ENCODE measurements at regions not wholly inside any gene's neighbourhood (a gene's known extent, or its start where the extent isn't known, plus 50 kb on each side); places are given as distances from the start of the nearest gene placed in this dataset.

- no peak for TF ChIP-seq CTCF (conservative IDR thresholded peaks at IDR 0.05; ENCODE audit: low read length)
- TF ChIP-seq EZH2phosphoT487 (IDR thresholded peaks at IDR 0.05; ENCODE audit: borderline replicate concordance, low read depth, low read length), result no peak
- H3K79me2 ChIP-seq (ENCODE audit: insufficient read depth, low read depth, low read length), result no peaks in the 10 kb centered on the region
- no peak overlapping the region for H3K4me3 ChIP-seq (ENCODE audit: low read depth, low read length, poor library complexity, severe bottlenecking)
- H3K9me3 ChIP-seq (ENCODE audit: low read length), result no peaks in the 10 kb centered on the region
- ChIA-PET POLR2A (no interaction called here), CTCF (ENCODE audit: unreplicated experiment) (no interaction called here)
- no peaks in the 10 kb centered on the region for H3K4me1 ChIP-seq (ENCODE audit: insufficient read depth, low read length, poor library complexity, severe bottlenecking)
- DNase-seq (ENCODE audit: low spot score), result no peak
- H3K9me2 ChIP-seq (ENCODE audit: insufficient read depth, low read length), result no peaks in the 10 kb centered on the region
- H2AFZ ChIP-seq (ENCODE audit: low read length), result no peak overlapping the region
- H3K36me3 ChIP-seq (ENCODE audit: insufficient read depth, low read length), result no peaks in the 10 kb centered on the region
- BruUV-seq (replicated peaks), result no TSS peak
- H3K4me2 ChIP-seq (ENCODE audit: low read length), result no peak overlapping the region
- H3K27ac ChIP-seq (ENCODE audit: low read depth, low read length, poor library complexity, severe bottlenecking), result no peak overlapping the region
- intact Hi-C loops (cut with micrococcal nuclease; ENCODE audit: unreplicated experiment), result no loop called here
- H4K20me1 ChIP-seq (ENCODE audit: insufficient read depth, low read length), result no peaks in the 10 kb centered on the region
Measured at GRCh38 chrX:11949291-11949690, 189.0 kb upstream of the FRMPD4 start.

GRCh38 chrX:11952176-11952720, 186.0 kb upstream of the FRMPD4 start:
- POLR2A ChIA-PET, result no interaction called here
- Histone ChIP-seq H3K27ac (ENCODE audit: low read depth, low read length, poor library complexity, severe bottlenecking) (no peak overlapping the region), H3K4me2 (ENCODE audit: low read length) (no peak overlapping the region), H3K36me3 (ENCODE audit: insufficient read depth, low read length) (no peaks in the 10 kb centered on the region), H3K4me3 (ENCODE audit: low read depth, low read length, poor library complexity, severe bottlenecking) (no peak overlapping the region), H4K20me1 (ENCODE audit: insufficient read depth, low read length) (no peaks in the 10 kb centered on the region), H3K9me2 (ENCODE audit: insufficient read depth, low read length) (no peaks in the 10 kb centered on the region), H2AFZ (ENCODE audit: low read length) (no peak overlapping the region), H3K79me2 (ENCODE audit: insufficient read depth, low read depth, low read length) (no peaks in the 10 kb centered on the region), H3K4me1 (ENCODE audit: insufficient read depth, low read length, poor library complexity, severe bottlenecking) (no peaks in the 10 kb centered on the region), H3K9me3 (ENCODE audit: low read length) (no peaks in the 10 kb centered on the region)
- DNase-seq (ENCODE audit: low spot score), result no peak
- no TSS peak for BruUV-seq (replicated peaks)
- CTCF ChIA-PET (ENCODE audit: unreplicated experiment), result no interaction called here
- intact Hi-C loops (cut with micrococcal nuclease; ENCODE audit: unreplicated experiment), result no loop called here
- no peak for TF ChIP-seq CTCF (conservative IDR thresholded peaks at IDR 0.05; ENCODE audit: low read length)

GRCh38 chrX:11953615-11954014, 184.7 kb upstream of the FRMPD4 start:
- H3K79me2 ChIP-seq (ENCODE audit: insufficient read depth, low read depth, low read length), result no peaks in the 10 kb centered on the region
- H3K4me3 ChIP-seq (ENCODE audit: low read depth, low read length, poor library complexity, severe bottlenecking), result no peak overlapping the region
- no TSS peak for BruUV-seq (replicated peaks)
- no peak overlapping the region for H3K4me2 ChIP-seq (ENCODE audit: low read length)
- H3K9me2 ChIP-seq (ENCODE audit: insufficient read depth, low read length), result no peaks in the 10 kb centered on the region
- H3K9me3 ChIP-seq (ENCODE audit: low read length), result no peaks in the 10 kb centered on the region
- H3K27ac ChIP-seq (ENCODE audit: low read depth, low read length, poor library complexity, severe bottlenecking), result no peak overlapping the region
- intact Hi-C loops (cut with micrococcal nuclease; ENCODE audit: unreplicated experiment), result no loop called here
- CTCF ChIA-PET (ENCODE audit: unreplicated experiment), result no interaction called here
- TF ChIP-seq CTCF (conservative IDR thresholded peaks at IDR 0.05; ENCODE audit: low read length), result no peak
- no peak for TF ChIP-seq EZH2phosphoT487 (IDR thresholded peaks at IDR 0.05; ENCODE audit: borderline replicate concordance, low read depth, low read length)
- POLR2A ChIA-PET, result no interaction called here
- no peak for DNase-seq (ENCODE audit: low spot score)
- H3K36me3 ChIP-seq (ENCODE audit: insufficient read depth, low read length), result no peaks in the 10 kb centered on the region
- H2AFZ ChIP-seq (ENCODE audit: low read length), result no peak overlapping the region
- no peaks in the 10 kb centered on the region for H3K4me1 ChIP-seq (ENCODE audit: insufficient read depth, low read length, poor library complexity, severe bottlenecking)
- no peaks in the 10 kb centered on the region for H4K20me1 ChIP-seq (ENCODE audit: insufficient read depth, low read length)

Data from OCI-LY7 (cell line).